CD14-positive monocyte (primary cell): ENCODE measurements at regions not wholly inside any gene's neighbourhood (a gene's known extent, or its start where the extent isn't known, plus 50 kb on each side); places are given as distances from the start of the nearest gene placed in this dataset.

Experiments used
- DNase-seq, 3 donors: peaks; one replicate each; pipeline ENCODE4 v3.0.0-alpha.2; 2011 to 2022
- H2AFZ ChIP-seq: 2 replicates; pipeline ENCODE4 v1.6.0; 2012; ENCODE audit warnings: mild to moderate bottlenecking, low read depth, low read length, inconsistent platforms; ENCODE audit not compliant: insufficient read depth, poor library complexity, severe bottlenecking
- H3K27ac ChIP-seq, 2 donors: 1 replicate in 1 of 2; 2 replicates in 1 of 2; pipeline ENCODE4 v1.5.1; 2012 to 2013; ENCODE audit warnings: low read length in 2 of 2, control low read depth in 1 of 2, inconsistent platforms in 1 of 2, low read depth in 1 of 2, mild to moderate bottlenecking in 1 of 2
- H3K27me3 ChIP-seq, 2 donors: one replicate each; pipeline versions ENCODE4 v1.6.0 to v1.6.1; 2011 to 2013; ENCODE audit warnings: low read length in 2 of 2; ENCODE audit not compliant: control insufficient read depth in 2 of 2, insufficient read depth in 2 of 2
- H3K36me3 ChIP-seq, 2 donors: replicated peaks in 1 of 2; 1 replicate in 1 of 2; 2 replicates in 1 of 2; pipeline versions ENCODE4 v1.5.1 to v1.6.1; 2012 to 2013; ENCODE audit warnings: low read length in 2 of 2, control low read depth in 1 of 2, inconsistent platforms in 1 of 2, mild to moderate bottlenecking in 1 of 2; ENCODE audit not compliant: insufficient read depth in 2 of 2, control insufficient read depth in 1 of 2
- H3K4me1 ChIP-seq, 2 donors: 1 replicate in 1 of 2; 2 replicates in 1 of 2; pipeline versions ENCODE4 v1.5.1 to v1.6.1; 2012 to 2013; ENCODE audit warnings: low read length in 2 of 2, control low read depth in 1 of 2, inconsistent platforms in 1 of 2, mild to moderate bottlenecking in 1 of 2, moderate library complexity in 1 of 2; ENCODE audit not compliant: insufficient read depth in 2 of 2, control insufficient read depth in 1 of 2
- H3K4me2 ChIP-seq: replicated peaks from 2 replicates; pipeline ENCODE3; 2012; ENCODE audit warnings: low read length, moderate library complexity, mild to moderate bottlenecking; ENCODE audit not compliant: poor library complexity, severe bottlenecking; ENCODE audit errors: extremely low read depth
- H3K4me3 ChIP-seq, 3 experiments: fragments of 200-600 bp in 1 of 3; sonication (generic) in 1 of 3; replicated peaks in 1 of 3; 1 replicate in 2 of 3; 2 replicates in 1 of 3; pipeline ENCODE4 v1.5.1; 2011 to 2013; ENCODE audit warnings: low read length in 3 of 3, mild to moderate bottlenecking in 3 of 3, control low read depth in 2 of 3, low read depth in 2 of 3, inconsistent platforms in 1 of 3, moderate library complexity in 1 of 3
- H3K79me2 ChIP-seq: 2 replicates; pipeline ENCODE4 v1.6.0; 2012; ENCODE audit warnings: mild to moderate bottlenecking, control low read depth, inconsistent platforms, low read length, moderate library complexity; ENCODE audit not compliant: insufficient read depth
- H3K9ac ChIP-seq: 2 replicates; pipeline ENCODE4 v1.6.0; 2017; ENCODE audit warnings: low read length, mild to moderate bottlenecking; ENCODE audit not compliant: insufficient read depth, poor library complexity, severe bottlenecking
- H3K9me3 ChIP-seq, 2 donors: replicated peaks in 1 of 2; 1 replicate in 1 of 2; 2 replicates in 1 of 2; pipeline versions ENCODE4 v1.5.1 to v1.6.1; 2012 to 2013; ENCODE audit warnings: low read length in 2 of 2, control low read depth in 1 of 2; ENCODE audit not compliant: control insufficient read depth in 1 of 2, insufficient read depth in 1 of 2
- H4K20me1 ChIP-seq: 2 replicates; pipeline ENCODE4 v1.6.0; 2012; ENCODE audit warnings: mild to moderate bottlenecking, low read length, control low read depth, moderate library complexity; ENCODE audit not compliant: insufficient read depth
- H3K27ac Mint-ChIP-seq, 7 donors: one replicate each; pipeline ENCODE4 v1.8.0; 2020; ENCODE audit warnings: mild to moderate bottlenecking in 7 of 7, mixed read lengths in 7 of 7, moderate library complexity in 6 of 7, inconsistent platforms in 2 of 7
- H3K27me3 Mint-ChIP-seq, 3 donors: one replicate each; pipeline ENCODE4 v1.8.0; 2021 to 2022; ENCODE audit warnings: low read depth in 3 of 3, mild to moderate bottlenecking in 3 of 3, mixed read lengths in 3 of 3, moderate library complexity in 3 of 3, inconsistent platforms in 1 of 3
- H3K36me3 Mint-ChIP-seq, 2 donors: one replicate each; pipeline ENCODE4 v1.8.0; 2020; ENCODE audit warnings: mixed read lengths in 2 of 2, inconsistent platforms in 1 of 2, mild to moderate bottlenecking in 1 of 2
- H3K4me1 Mint-ChIP-seq: one replicate; pipeline ENCODE4 v1.8.0; 2020; ENCODE audit warnings: mild to moderate bottlenecking, mixed read lengths
- H3K4me3 Mint-ChIP-seq, 2 donors: one replicate each; pipeline ENCODE4 v1.8.0; 2020; ENCODE audit warnings: mild to moderate bottlenecking in 2 of 2, mixed read lengths in 2 of 2, moderate library complexity in 1 of 2
- H3K9me3 Mint-ChIP-seq, 7 donors: one replicate each; pipeline ENCODE4 v1.8.0; 2020 to 2022; ENCODE audit warnings: mixed read lengths in 7 of 7, mild to moderate bottlenecking in 6 of 7, moderate library complexity in 6 of 7, inconsistent platforms in 2 of 7
- WGBS: methylation state at CpG from one replicate; pipeline ENCODE4 v1.1.5; 2013; ENCODE audit warnings: missing lambda C conversion rate; ENCODE audit not compliant: insufficient coverage; 5-methylcytosine and 5-hydroxymethylcytosine counted together
- intact Hi-C, 2 donors: fragments of 100-400 bp; cut with micrococcal nuclease; formaldehyde crosslinking; loops; one replicate each; pipeline versions ENCODE4 v1.15.0 to v1.15.1; 2023
- TF ChIP-seq, protein P1 (sequence below): fragments of 200-600 bp; IDR thresholded peaks from one replicate; pipeline ENCODE4 v1.8.0; 2022; ENCODE audit warnings: antibody characterized with exemption, mild to moderate bottlenecking

DNA sequence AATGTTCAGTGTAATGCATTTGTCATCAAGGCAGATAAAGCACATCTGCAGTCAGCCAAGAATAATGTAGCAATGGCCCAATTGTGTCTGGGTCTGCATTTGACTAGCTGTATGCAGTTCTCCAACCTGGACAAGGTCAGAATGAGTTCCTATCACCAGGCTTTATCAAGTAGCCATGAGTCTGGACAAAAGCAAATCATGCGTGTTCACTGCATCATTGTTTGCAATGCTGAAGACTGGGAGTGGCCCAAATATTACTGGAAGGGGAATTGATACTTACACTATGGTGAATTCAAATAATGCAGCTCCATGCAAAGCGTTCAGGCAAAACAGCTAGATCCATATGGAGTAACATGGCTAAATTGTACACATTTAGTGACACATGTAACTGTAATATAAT lies 250.9 kb downstream of the TOX3 start:
- Histone ChIP-seq H3K27ac (no peak overlapping the region), H3K4me1 (no peaks in the 10 kb centered on the region), H2AFZ (no peak overlapping the region), H3K4me2 (no peak overlapping the region), H3K9me3 (no peaks in the 10 kb centered on the region), H3K36me3 (no peaks in the 10 kb centered on the region), H4K20me1 (no peaks in the 10 kb centered on the region), H3K79me2 (no peaks in the 10 kb centered on the region), H3K27me3 (no peaks in the 10 kb centered on the region), H3K9ac (no peak overlapping the region), H3K4me3 (no peak overlapping the region)
- DNase-seq = no peak
- H3K4me3 Mint-ChIP-seq = no peak overlapping the region
- peaks cover 0 to 7% (median 3%) of the 10 kb centered on the region in 7 donors for H3K9me3 Mint-ChIP-seq
- H3K27me3 Mint-ChIP-seq = peaks cover 0 to 1% (median 0%) of the 10 kb centered on the region in 3 donors
- no peaks in the 10 kb centered on the region for H3K4me1 Mint-ChIP-seq
- no peak overlapping the region for H3K27ac Mint-ChIP-seq
- TF ChIP-seq, protein P1, sequence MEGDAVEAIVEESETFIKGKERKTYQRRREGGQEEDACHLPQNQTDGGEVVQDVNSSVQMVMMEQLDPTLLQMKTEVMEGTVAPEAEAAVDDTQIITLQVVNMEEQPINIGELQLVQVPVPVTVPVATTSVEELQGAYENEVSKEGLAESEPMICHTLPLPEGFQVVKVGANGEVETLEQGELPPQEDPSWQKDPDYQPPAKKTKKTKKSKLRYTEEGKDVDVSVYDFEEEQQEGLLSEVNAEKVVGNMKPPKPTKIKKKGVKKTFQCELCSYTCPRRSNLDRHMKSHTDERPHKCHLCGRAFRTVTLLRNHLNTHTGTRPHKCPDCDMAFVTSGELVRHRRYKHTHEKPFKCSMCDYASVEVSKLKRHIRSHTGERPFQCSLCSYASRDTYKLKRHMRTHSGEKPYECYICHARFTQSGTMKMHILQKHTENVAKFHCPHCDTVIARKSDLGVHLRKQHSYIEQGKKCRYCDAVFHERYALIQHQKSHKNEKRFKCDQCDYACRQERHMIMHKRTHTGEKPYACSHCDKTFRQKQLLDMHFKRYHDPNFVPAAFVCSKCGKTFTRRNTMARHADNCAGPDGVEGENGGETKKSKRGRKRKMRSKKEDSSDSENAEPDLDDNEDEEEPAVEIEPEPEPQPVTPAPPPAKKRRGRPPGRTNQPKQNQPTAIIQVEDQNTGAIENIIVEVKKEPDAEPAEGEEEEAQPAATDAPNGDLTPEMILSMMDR = no peak
- WGBS = 100% methylated on average over 1 of the region's 2 CpGs
- H3K36me3 Mint-ChIP-seq = no peaks in the 10 kb centered on the region
- intact Hi-C loops = no loop called here

DNA sequence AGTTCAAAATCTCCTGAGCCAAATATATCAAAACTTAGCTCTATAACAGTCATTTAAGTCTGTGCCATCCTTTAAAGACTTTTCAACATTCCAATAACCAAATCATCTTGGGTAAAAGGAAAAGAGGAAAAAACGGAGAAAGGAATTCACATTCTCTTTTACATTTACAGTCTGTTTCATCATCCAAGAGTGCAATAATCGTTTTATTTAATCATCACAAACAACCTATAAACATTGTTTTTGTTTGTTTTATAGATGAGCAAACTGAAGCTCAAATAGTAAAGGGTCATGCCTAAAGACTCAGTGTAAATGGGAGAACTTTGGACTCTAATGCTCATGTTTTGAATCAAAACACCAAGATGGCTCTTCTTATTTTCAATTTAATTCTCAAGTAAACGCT lies 252.3 kb downstream of the TOX3 start:
- Mint-ChIP-seq H3K36me3 (no peaks in the 10 kb centered on the region), H3K4me1 (no peaks in the 10 kb centered on the region), H3K27me3 (no peaks in the 10 kb centered on the region), H3K4me3 (no peak overlapping the region), H3K9me3 (peaks cover 0 to 4% (median 3%) of the 10 kb centered on the region in 7 donors), H3K27ac (no peak overlapping the region)
- Histone ChIP-seq H3K9me3 (no peaks in the 10 kb centered on the region), H3K27me3 (no peaks in the 10 kb centered on the region), H3K4me2 (no peak overlapping the region), H3K9ac (no peak overlapping the region), H4K20me1 (no peaks in the 10 kb centered on the region), H3K4me1 (no peaks in the 10 kb centered on the region), H3K79me2 (no peaks in the 10 kb centered on the region), H2AFZ (no peak overlapping the region), H3K36me3 (no peaks in the 10 kb centered on the region), H3K4me3 (no peak overlapping the region), H3K27ac (no peak overlapping the region)
- intact Hi-C loops = no loop called here
- 100% methylated on average over 1 of the region's 3 CpGs for WGBS
- no peak for DNase-seq
- TF ChIP-seq, protein P1 = no peak
